GM12875 (cell line): ENCODE measurements at regions not wholly inside any gene's neighbourhood (a gene's known extent, or its start where the extent isn't known, plus 50 kb on each side); places are given as distances from the start of the nearest gene placed in this dataset.

ENCODE experiments used
- H3K4me3 ChIP-seq: one replicate; pipeline ENCODE4 v1.5.1; 2011; ENCODE audit warnings: low read depth, low read length, control low read depth
- TF ChIP-seq, protein P1 (sequence below): IDR thresholded peaks from 2 replicates; pipeline ENCODE4 v1.5.1; 2011; ENCODE audit warnings: low read depth, mild to moderate bottlenecking, control low read depth, inconsistent platforms, low read length, moderate library complexity, borderline replicate concordance; ENCODE audit not compliant: insufficient read depth

DNA sequence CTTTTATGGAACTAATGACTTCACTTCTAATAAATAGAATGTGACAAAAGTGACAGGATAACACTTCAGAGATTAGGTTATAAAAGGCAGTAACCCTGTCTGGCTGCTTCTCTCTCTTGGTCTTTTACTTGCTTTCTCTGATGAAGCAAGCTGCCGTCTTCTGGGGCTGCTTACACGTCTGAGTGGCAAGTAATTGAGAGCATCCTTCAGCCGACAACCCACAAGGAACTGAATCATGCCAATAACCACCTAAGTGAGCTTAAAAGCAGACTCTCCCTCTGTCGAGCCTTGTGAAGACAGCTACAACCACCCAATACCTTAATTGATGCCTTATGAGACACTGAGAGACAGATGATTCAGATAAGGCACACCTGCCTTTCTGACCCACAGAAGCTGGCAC lies 1091.2 kb downstream of the SLITRK1 start:
- H3K4me3 ChIP-seq = no peak overlapping the region
- TF ChIP-seq, protein P1, sequence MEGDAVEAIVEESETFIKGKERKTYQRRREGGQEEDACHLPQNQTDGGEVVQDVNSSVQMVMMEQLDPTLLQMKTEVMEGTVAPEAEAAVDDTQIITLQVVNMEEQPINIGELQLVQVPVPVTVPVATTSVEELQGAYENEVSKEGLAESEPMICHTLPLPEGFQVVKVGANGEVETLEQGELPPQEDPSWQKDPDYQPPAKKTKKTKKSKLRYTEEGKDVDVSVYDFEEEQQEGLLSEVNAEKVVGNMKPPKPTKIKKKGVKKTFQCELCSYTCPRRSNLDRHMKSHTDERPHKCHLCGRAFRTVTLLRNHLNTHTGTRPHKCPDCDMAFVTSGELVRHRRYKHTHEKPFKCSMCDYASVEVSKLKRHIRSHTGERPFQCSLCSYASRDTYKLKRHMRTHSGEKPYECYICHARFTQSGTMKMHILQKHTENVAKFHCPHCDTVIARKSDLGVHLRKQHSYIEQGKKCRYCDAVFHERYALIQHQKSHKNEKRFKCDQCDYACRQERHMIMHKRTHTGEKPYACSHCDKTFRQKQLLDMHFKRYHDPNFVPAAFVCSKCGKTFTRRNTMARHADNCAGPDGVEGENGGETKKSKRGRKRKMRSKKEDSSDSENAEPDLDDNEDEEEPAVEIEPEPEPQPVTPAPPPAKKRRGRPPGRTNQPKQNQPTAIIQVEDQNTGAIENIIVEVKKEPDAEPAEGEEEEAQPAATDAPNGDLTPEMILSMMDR = no peak

DNA sequence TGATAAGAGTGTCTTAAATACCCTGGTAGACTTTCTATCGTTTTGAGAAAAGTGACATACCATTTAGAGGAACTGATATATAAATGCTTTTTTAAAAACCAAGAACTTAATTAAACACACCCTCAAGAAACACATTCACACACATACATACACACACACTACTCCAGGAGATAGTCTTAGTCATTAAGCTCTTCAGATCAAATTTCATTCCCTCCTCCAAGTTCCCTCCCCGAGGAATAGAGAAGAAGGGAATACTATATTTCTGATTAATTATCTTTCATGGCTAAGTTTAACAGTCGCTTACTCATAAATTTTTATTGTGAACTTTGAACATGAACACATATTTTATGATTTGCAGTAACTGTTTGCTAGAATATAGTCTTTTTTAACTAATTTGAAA lies 1109.5 kb downstream of the SLITRK1 start:
- H3K4me3 ChIP-seq = no peak overlapping the region
- TF ChIP-seq, protein P1 = no peak

DNA sequence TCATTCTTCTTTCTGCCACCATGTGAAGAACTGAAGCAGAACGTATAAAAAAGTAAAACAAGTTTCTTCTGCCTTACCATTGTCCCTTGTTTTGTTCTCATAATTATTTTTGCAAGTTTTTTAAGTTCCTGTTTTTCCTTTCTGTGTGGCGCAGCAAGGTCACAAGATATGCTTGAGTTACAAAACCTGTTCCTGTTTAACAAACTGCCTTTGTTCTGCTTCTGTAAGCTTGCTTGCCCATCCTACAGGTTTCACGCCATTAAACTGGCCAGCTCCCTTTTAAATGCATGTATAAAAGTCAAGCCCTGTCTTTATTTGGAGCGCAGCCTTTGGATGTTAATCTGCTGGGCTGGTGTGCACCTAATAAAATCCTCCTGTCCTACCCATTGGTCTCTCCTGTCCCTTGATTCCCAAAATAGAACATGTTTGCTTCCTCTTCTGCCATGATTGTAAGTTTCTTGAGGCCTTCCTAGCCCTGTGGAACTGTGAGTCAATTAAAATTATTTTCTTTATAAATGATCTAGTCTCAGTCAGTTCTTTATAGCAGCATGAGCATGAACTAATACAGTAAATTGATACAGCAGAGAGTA lies 1115.4 kb downstream of the SLITRK1 start:
- TF ChIP-seq, protein P1 = no peak
- no peak overlapping the region for H3K4me3 ChIP-seq

DNA sequence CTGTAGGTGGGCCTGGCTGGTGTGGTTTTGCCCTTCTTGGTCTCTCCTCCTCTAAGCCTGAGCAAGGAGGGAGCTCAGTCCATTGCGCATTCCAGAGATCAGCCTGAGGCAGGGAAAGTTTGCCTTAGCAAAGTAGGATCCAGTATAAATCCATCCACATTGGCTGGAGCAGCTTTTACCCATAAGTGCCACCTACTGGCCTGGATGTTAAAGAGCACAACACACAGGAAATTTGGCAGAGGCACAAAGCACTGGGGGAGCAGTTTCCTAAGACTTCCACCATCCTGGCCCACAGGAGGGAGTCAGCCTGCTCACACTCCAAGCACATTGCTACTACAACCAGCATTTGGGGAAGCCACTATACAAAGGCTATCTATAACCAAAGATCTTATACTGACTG lies 1124.2 kb downstream of the SLITRK1 start:
- H3K4me3 ChIP-seq = no peak overlapping the region
- TF ChIP-seq, protein P1 = peak; percentile 32; the same call in 1 of the 2 replicates

DNA sequence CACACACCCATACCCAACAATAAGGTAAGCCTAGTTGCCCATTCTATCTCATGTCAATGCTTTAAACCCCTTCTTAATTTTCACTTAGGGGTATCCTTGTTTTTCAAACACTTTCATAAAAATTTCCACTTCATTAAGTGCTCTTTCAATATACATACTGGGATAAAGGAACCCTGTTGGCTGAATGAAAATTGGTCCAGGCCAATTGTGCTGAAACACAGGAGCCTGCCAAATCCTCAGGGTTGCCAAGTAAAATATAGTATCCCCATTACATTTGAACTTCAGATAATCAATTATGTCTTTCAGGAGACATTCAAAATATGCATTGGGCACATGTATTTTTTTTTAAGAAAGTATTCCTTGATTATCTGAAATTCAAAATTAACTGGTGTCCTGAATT lies 1131.1 kb downstream of the SLITRK1 start:
- no peak overlapping the region for H3K4me3 ChIP-seq
- TF ChIP-seq, protein P1 = no peak

DNA sequence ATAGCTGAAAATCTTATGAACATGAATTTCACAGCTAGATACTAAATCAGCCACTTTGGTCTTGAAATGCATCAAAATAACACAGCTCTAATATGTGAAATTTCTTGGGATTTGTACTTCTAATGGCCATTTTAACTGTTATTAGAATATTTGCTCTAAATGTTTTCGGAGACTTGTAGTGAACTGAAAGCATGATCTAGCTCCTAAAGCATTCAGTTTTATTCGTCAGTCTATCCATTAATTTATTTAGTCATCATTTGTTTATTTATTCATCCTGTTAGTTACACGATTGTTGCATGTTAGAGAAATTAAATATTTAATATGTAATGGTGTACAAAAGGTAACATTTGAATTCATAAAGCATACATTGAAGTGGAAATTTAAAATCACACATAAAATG lies 1132.7 kb downstream of the SLITRK1 start:
- TF ChIP-seq, protein P1 = no peak
- H3K4me3 ChIP-seq = no peak overlapping the region

DNA sequence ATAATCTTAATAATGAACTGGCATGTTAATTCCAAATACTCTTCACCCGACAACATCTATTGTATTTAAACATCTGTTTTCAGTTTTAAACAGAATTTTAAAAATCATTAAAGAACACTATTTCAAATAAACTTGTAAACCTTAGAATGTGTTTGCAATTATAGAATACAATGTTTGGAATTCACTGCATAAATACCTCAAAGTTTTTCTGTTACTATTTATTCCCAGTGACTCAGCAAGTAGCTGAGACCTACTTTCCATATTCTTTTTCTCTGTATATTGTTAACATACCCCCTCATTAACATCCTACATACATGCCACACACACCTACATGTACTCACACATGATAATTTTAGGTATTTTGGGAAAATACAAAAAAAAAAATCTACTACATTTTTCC lies 1134.3 kb downstream of the SLITRK1 start:
- no peak overlapping the region for H3K4me3 ChIP-seq
- TF ChIP-seq, protein P1 = no peak
